ENCODE measurements at regions not wholly inside any gene's neighbourhood (a gene's known extent, or its start where the extent isn't known, plus 50 kb on each side); places are given as distances from the start of the nearest gene placed in this dataset.

- TF ChIP-seq CTCF (IDR thresholded peaks at IDR 0.05 in 8 of 11, conservative IDR thresholded peaks at IDR 0.05 in 3 of 11) (no peak), POLR2A (IDR thresholded peaks at IDR 0.05) (no peak)
These were observed 114.3 kb upstream of the TSLP start for GRCh38 chr5:110956913-110957813.
